RWPE2 (cell line): ENCODE measurements at regions not wholly inside any gene's neighbourhood (a gene's known extent, or its start where the extent isn't known, plus 50 kb on each side); places are given as distances from the start of the nearest gene placed in this dataset.

Source experiments
- ATAC-seq: fragments of 200-7000 bp; cut with Tn5 transposase; 3 replicates; pipeline ENCODE4 v1.9.1; 2021; ENCODE audit warnings: low read depth
- DNase-seq: peaks from one replicate; pipeline ENCODE4 v3.0.0-alpha.2; 2020; ENCODE audit warnings: low spot score
- H3K27ac ChIP-seq: fragments of 450-650 bp; 2 replicates; pipeline ENCODE4 v1.5.1; 2017; ENCODE audit warnings: mild to moderate bottlenecking; ENCODE audit not compliant: poor library complexity, severe bottlenecking
- H3K27me3 ChIP-seq: fragments of 250-450 bp; sonication (Bioruptor Pico); 2 replicates; pipeline ENCODE4 v1.5.1; 2021; ENCODE audit warnings: mild to moderate bottlenecking, moderate library complexity; ENCODE audit not compliant: insufficient read depth, poor library complexity, severe bottlenecking
- H3K36me3 ChIP-seq: fragments of 250-450 bp; sonication (Bioruptor Pico); 2 replicates; pipeline ENCODE4 v1.5.1; 2020; ENCODE audit warnings: low read depth, mild to moderate bottlenecking, moderate library complexity
- H3K4me1 ChIP-seq: fragments of 250-450 bp; sonication (Bioruptor Pico); 2 replicates; pipeline ENCODE4 v1.5.1; 2021; ENCODE audit warnings: mild to moderate bottlenecking, moderate library complexity; ENCODE audit not compliant: insufficient read depth, poor library complexity, severe bottlenecking
- H3K4me3 ChIP-seq: fragments of 250-450 bp; sonication (Bioruptor Pico); 2 replicates; pipeline ENCODE4 v1.5.1; 2021; ENCODE audit warnings: mild to moderate bottlenecking, moderate library complexity; ENCODE audit not compliant: severe bottlenecking
- H3K9me3 ChIP-seq: fragments of 250-450 bp; sonication (Bioruptor Pico); 2 replicates; pipeline ENCODE4 v1.5.1; 2021; ENCODE audit warnings: mild to moderate bottlenecking, moderate library complexity; ENCODE audit not compliant: severe bottlenecking
- TF ChIP-seq, protein P1 (sequence below): fragments of 450-650 bp; IDR thresholded peaks from one replicate; pipeline ENCODE4 v1.5.1; 2017; ENCODE audit warnings: mild to moderate bottlenecking, moderate library complexity; ENCODE audit not compliant: poor library complexity, severe bottlenecking

DNA sequence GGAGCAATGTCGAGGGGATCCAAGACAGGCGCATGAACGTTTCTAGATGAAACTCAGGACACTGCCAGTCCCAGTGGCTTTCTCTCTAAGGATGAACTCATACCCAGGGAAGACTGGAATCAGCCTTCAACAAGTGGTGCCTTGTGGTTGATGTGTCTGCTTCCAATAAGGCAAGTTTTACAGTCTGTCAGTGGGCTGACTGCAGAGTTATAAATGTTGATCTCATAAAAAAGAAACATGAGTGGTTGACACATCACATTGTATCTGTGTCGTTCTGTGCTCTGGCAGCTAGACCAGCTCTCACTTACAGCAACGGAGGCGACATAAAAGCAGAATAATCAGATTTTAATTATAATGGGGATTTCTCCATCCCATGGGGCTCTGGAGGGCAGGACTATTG, 96.7 kb downstream of the SNX19 start:
- Histone ChIP-seq H3K4me3 (no peak overlapping the region), H3K9me3 (no peaks in the 10 kb centered on the region), H3K27ac (no peak overlapping the region), H3K27me3 (no peaks in the 10 kb centered on the region), H3K4me1 (no peaks in the 10 kb centered on the region), H3K36me3 (no peaks in the 10 kb centered on the region)
- TF ChIP-seq, protein P1, sequence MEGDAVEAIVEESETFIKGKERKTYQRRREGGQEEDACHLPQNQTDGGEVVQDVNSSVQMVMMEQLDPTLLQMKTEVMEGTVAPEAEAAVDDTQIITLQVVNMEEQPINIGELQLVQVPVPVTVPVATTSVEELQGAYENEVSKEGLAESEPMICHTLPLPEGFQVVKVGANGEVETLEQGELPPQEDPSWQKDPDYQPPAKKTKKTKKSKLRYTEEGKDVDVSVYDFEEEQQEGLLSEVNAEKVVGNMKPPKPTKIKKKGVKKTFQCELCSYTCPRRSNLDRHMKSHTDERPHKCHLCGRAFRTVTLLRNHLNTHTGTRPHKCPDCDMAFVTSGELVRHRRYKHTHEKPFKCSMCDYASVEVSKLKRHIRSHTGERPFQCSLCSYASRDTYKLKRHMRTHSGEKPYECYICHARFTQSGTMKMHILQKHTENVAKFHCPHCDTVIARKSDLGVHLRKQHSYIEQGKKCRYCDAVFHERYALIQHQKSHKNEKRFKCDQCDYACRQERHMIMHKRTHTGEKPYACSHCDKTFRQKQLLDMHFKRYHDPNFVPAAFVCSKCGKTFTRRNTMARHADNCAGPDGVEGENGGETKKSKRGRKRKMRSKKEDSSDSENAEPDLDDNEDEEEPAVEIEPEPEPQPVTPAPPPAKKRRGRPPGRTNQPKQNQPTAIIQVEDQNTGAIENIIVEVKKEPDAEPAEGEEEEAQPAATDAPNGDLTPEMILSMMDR = no peak
- ATAC-seq (no peak), DNase-seq (no peak)
